ENCODE measurements at regions not wholly inside any gene's neighbourhood (a gene's known extent, or its start where the extent isn't known, plus 50 kb on each side); places are given as distances from the start of the nearest gene placed in this dataset.

- DNase-seq = no peak
- in situ Hi-C loops (cut with HindIII; ENCODE audit: low pct_ligation_motif_present, low pct_unique_long_range_greater_than_20kb, low sequenced_read_pairs) = no loop called here
Observed at GRCh38 chr3:153093629-153094028, 68.4 kb upstream of the RAP2B start.

GRCh38 chr3:153094386-153094785 is 67.6 kb upstream of the RAP2B start:
- no peak for DNase-seq
- in situ Hi-C loops (cut with HindIII; ENCODE audit: low pct_ligation_motif_present, low pct_unique_long_range_greater_than_20kb, low sequenced_read_pairs) = no loop called here

- DNase-seq = no peak
- in situ Hi-C loops (cut with HindIII; ENCODE audit: low pct_ligation_motif_present, low pct_unique_long_range_greater_than_20kb, low sequenced_read_pairs) = no loop called here
Observed at GRCh38 chr3:153095441-153095840, 66.6 kb upstream of the RAP2B start.

- in situ Hi-C loops (cut with HindIII; ENCODE audit: low pct_ligation_motif_present, low pct_unique_long_range_greater_than_20kb, low sequenced_read_pairs) = no loop called here
- DNase-seq = no peak
Observed at GRCh38 chr3:153096731-153097131, 65.3 kb upstream of the RAP2B start.

GRCh38 chr3:153097213-153097612 is 64.8 kb upstream of the RAP2B start:
- no peak for DNase-seq
- in situ Hi-C loops (cut with HindIII; ENCODE audit: low pct_ligation_motif_present, low pct_unique_long_range_greater_than_20kb, low sequenced_read_pairs) = no loop called here

- in situ Hi-C loops (cut with HindIII; ENCODE audit: low pct_ligation_motif_present, low pct_unique_long_range_greater_than_20kb, low sequenced_read_pairs) = no loop called here
Observed at GRCh38 chr3:153099131-153099530, 62.9 kb upstream of the RAP2B start.

GRCh38 chr3:153103406-153103945 is 58.5 kb upstream of the RAP2B start:
- no peak for DNase-seq

More at GRCh38 chr3:153099131-153099530, 62.9 kb upstream of the RAP2B start:
- DNase-seq = no peak

GRCh38 chr3:153110041-153110440 is 52.0 kb upstream of the RAP2B start:
- in situ Hi-C loops (cut with HindIII; ENCODE audit: low pct_ligation_motif_present, low pct_unique_long_range_greater_than_20kb, low sequenced_read_pairs) = no loop called here
- no peak for DNase-seq

More at GRCh38 chr3:153103406-153103945, 58.5 kb upstream of the RAP2B start:
- in situ Hi-C loops (cut with HindIII; ENCODE audit: low pct_ligation_motif_present, low pct_unique_long_range_greater_than_20kb, low sequenced_read_pairs) = no loop called here

GRCh38 chr3:153111016-153111415 is 51.0 kb upstream of the RAP2B start:
- DNase-seq = no peak

More at GRCh38 chr3:153111016-153111415, 51.0 kb upstream of the RAP2B start:
- in situ Hi-C loops (cut with HindIII; ENCODE audit: low pct_ligation_motif_present, low pct_unique_long_range_greater_than_20kb, low sequenced_read_pairs) = no loop called here
